Adrenal gland (tissue), 9 donors: ENCODE measurements at regions not wholly inside any gene's neighbourhood (a gene's known extent, or its start where the extent isn't known, plus 50 kb on each side); places are given as distances from the start of the nearest gene placed in this dataset.

Source experiments
- DNase-seq, 7 donors: peaks; one replicate each; pipeline ENCODE4 v3.0.0-alpha.2; 2019 to 2020
- H3K27ac ChIP-seq, 5 donors: fragments of 200-600 bp; sonication (generic) in 4 of 5; 1 replicate in 3 of 5; 2 replicates in 2 of 5; pipeline versions ENCODE4 v1.5.1 to v1.8.0; 2016 to 2020; ENCODE audit warnings: mild to moderate bottlenecking in 1 of 5
- H3K27me3 ChIP-seq: fragments of 200-600 bp; 2 replicates; pipeline ENCODE4 v1.8.0; 2021
- H3K36me3 ChIP-seq, 2 donors: fragments of 200-600 bp; replicated peaks in 1 of 2; 1 replicate in 1 of 2; 2 replicates in 1 of 2; pipeline versions ENCODE4 v1.5.1 to v1.8.0; 2018 to 2022
- H3K4me1 ChIP-seq, 2 donors: fragments of 200-600 bp; replicated peaks in 1 of 2; 1 replicate in 1 of 2; 2 replicates in 1 of 2; pipeline versions ENCODE4 v1.5.1 to v1.8.0; 2018 to 2021
- H3K4me3 ChIP-seq, 4 donors: fragments of 200-600 bp; sonication (generic) in 3 of 4; one replicate each; pipeline ENCODE4 v1.5.1; 2016 to 2018
- H3K9me3 ChIP-seq, 3 donors: fragments of 200-600 bp; sonication (generic) in 1 of 3; replicated peaks in 1 of 3; 1 replicate in 2 of 3; 2 replicates in 1 of 3; pipeline versions ENCODE4 v1.5.1 to v1.8.0; 2016 to 2021
- POLR2A ChIP-seq, 2 donors: fragments of 450-650 bp; IDR thresholded peaks; one replicate each; pipeline ENCODE4 v1.6.1; 2017; ENCODE audit warnings: antibody characterized with exemption in 2 of 2, mild to moderate bottlenecking in 2 of 2, moderate library complexity in 1 of 2
- WGBS, 4 donors: extraction: QIAGEN DNeasy Blood & Tissue Kit in 2 of 4; methylation state at CpG; one replicate each; pipeline versions ENCODE4 v1.1.5 to v1.1.7; 2013 to 2017; 5-methylcytosine and 5-hydroxymethylcytosine counted together
- intact Hi-C, 2 donors: fragments of 100-400 bp; cut with DNase I; formaldehyde crosslinking; loops; one replicate each; pipeline versions ENCODE4 v1.14.1 to v1.15.0; 2022 to 2023
- TF ChIP-seq, protein P1 (sequence below), 6 experiments: fragments of 450-650 bp in 4 of 6; fragments of 200-600 bp in 2 of 6; sonication (generic) in 1 of 6; IDR thresholded peaks; 1 replicate in 5 of 6; 2 replicates in 1 of 6; pipeline versions ENCODE4 v1.5.1 to v1.8.0; 2016 to 2021; ENCODE audit warnings: antibody characterized with exemption in 6 of 6, mild to moderate bottlenecking in 2 of 6, moderate library complexity in 1 of 6
- donor health status: healthy with polysubstance abuse.
- donor health status: Bipolar disorder and iron deficiency.
- donor health status: DM: yes; HTN: yes; CAD: no.
- donor health status: DM: no; HTN: no; CAD: no.
- donor health status: DM: no; HTN: no; CAD: no.

DNA sequence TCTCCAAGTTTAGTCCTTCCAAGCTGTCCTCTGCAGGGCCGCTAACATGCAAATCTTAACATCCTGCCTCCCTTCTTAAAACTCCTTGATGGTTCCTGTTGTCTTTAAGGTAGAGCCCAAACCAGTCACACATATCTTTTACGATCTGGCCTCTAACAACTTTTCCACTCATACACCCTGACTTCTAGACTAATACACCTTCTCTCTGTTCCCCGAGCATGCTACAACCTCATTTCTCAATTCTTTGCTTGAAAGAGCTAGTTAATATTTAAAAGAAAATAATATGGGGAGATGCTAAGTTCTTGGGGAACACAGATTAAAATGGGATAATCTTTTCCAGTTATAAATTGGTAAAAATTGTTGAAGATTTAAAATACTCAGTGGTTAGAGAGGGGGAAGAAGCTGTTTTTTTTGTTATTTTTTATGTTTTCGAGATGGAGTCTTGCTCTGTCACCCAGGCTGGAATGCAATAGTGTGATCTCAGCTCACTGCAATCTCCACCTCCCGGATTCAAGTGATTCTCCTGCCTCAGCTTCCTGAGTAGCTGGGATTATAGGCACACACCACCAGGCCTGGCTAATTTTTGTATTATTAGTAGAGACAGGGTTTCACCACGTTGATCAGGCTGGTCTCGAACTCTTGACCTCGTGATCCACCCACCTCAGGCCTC is 250.7 kb downstream of the MAFB start:
- Histone ChIP-seq H3K36me3 (no peaks in the 10 kb centered on the region), H3K4me1 (no peaks in the 10 kb centered on the region), H3K27me3 (no peaks in the 10 kb centered on the region), H3K9me3 (no peaks in the 10 kb centered on the region), H3K27ac (no peak overlapping the region), H3K4me3 (no peak overlapping the region)
- intact Hi-C loops = no loop called here
- no peak for DNase-seq
- 85 to 87% (median 86%) methylated on average over 8 of the region's 8 CpGs for WGBS, 4 donors
- no peak for TF ChIP-seq POLR2A (IDR thresholded peaks at IDR 0.05)
- TF ChIP-seq, protein P1, sequence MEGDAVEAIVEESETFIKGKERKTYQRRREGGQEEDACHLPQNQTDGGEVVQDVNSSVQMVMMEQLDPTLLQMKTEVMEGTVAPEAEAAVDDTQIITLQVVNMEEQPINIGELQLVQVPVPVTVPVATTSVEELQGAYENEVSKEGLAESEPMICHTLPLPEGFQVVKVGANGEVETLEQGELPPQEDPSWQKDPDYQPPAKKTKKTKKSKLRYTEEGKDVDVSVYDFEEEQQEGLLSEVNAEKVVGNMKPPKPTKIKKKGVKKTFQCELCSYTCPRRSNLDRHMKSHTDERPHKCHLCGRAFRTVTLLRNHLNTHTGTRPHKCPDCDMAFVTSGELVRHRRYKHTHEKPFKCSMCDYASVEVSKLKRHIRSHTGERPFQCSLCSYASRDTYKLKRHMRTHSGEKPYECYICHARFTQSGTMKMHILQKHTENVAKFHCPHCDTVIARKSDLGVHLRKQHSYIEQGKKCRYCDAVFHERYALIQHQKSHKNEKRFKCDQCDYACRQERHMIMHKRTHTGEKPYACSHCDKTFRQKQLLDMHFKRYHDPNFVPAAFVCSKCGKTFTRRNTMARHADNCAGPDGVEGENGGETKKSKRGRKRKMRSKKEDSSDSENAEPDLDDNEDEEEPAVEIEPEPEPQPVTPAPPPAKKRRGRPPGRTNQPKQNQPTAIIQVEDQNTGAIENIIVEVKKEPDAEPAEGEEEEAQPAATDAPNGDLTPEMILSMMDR (IDR thresholded peaks at IDR 0.05) = no peak

DNA sequence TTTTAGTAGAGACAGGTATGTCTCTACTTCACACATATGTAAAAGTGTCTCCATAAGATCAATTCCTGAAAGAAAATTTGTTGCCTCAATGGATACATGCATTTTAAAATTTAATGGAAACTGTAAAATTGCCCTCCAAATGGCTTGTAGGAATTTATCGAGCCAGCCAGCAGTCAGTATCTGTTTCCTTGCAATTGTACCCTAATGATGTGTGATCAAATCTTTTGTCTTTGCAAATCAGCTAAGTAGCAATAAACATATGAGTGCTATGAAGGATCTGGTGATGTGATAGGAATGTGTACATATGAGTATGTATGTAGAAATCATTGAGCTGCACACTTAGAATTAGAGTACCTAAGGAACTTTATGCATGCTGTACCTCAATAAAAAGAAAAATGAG is 253.0 kb downstream of the MAFB start:
- WGBS, 4 donors = 93 to 100% (median 95%) methylated on average over 1 of the region's 1 CpG

DNA sequence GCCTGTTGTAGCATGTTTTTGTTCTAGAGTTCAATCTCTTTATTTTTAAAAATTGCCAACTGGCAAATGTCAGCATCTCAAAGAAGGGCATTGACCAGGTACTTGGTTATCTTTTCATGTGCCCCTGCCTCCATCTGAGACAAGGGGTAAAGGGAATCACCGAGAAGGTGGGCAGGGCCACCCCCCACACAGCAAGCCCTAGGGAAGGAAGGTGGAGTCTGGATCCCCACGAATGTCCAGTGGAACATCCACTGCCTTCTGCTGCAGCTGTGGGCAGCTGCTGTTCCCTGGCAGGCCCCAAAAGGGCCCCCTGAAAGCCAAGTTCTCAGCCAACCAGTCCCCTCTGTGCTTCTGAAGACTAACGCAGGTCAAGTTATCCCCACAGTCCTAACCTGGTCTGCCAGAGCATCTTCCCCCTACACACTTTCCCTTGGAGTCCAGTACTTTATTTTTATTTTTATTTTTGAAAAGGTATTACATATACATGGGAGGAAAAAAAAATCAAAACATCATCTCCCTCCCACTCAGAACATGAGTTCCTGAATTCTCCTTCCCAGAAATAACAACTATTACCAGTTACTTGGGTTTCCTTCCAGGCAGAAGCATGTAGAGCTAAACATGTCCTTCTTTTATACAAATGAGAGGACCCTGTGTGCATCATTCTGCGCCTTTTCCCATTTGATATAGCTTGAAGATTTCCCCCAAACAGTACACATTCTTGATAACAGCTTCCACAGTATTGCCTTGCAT is 253.7 kb downstream of the MAFB start:
- Histone ChIP-seq H3K4me1 (no peaks in the 10 kb centered on the region), H3K4me3 (no peak overlapping the region), H3K27me3 (no peaks in the 10 kb centered on the region), H3K9me3 (no peaks in the 10 kb centered on the region), H3K36me3 (no peaks in the 10 kb centered on the region), H3K27ac (no peak overlapping the region)
- intact Hi-C loops = no loop called here
- no peak for DNase-seq
- TF ChIP-seq, protein P1 (IDR thresholded peaks at IDR 0.05) = no peak
- no peak for TF ChIP-seq POLR2A (IDR thresholded peaks at IDR 0.05)
- 82 to 92% (median 87%) methylated on average over 4 of the region's 4 CpGs for WGBS, 4 donors

More for the DNA sequence above, 253.0 kb downstream of the MAFB start:
- H3K9me3 ChIP-seq = no peaks in the 10 kb centered on the region
- no peak overlapping the region for H3K27ac ChIP-seq
- no peaks in the 10 kb centered on the region for H3K36me3 ChIP-seq
- no peak for TF ChIP-seq POLR2A (IDR thresholded peaks at IDR 0.05)
- H3K4me3 ChIP-seq = no peak overlapping the region
- DNase-seq = no peak
- no peaks in the 10 kb centered on the region for H3K4me1 ChIP-seq
- no peaks in the 10 kb centered on the region for H3K27me3 ChIP-seq
- intact Hi-C loops = no loop called here

- H3K9me3 ChIP-seq = no peaks in the 10 kb centered on the region
- no peaks in the 10 kb centered on the region for H3K4me1 ChIP-seq
- H3K36me3 ChIP-seq = no peaks in the 10 kb centered on the region
- WGBS, 4 donors = 78 to 86% (median 83%) methylated on average over 4 of the region's 4 CpGs
- DNase-seq = no peak
- intact Hi-C loops = no loop called here
- no peak overlapping the region for H3K4me3 ChIP-seq
- H3K27ac ChIP-seq = no peak overlapping the region
- no peak for TF ChIP-seq POLR2A (IDR thresholded peaks at IDR 0.05)
- TF ChIP-seq, protein P1 (IDR thresholded peaks at IDR 0.05) = no peak
- no peaks in the 10 kb centered on the region for H3K27me3 ChIP-seq
Measured at GRCh38 chr20:40434122-40434521, 254.9 kb downstream of the MAFB start.
